Endodermal cell (in vitro differentiated cells): ENCODE measurements at regions not wholly inside any gene's neighbourhood (a gene's known extent, or its start where the extent isn't known, plus 50 kb on each side); places are given as distances from the start of the nearest gene placed in this dataset.
A peak's percentile ranks its signal among the peaks of the same experiment; 100 is the strongest.

ENCODE experiments used
- DNase-seq: peaks from one replicate; pipeline ENCODE4 v3.0.0-alpha.2; 2017
- H3K27ac ChIP-seq: 2 replicates; pipeline ENCODE4 v1.5.1; 2013; ENCODE audit warnings: mild to moderate bottlenecking, low read depth, low read length, moderate library complexity
- H3K27me3 ChIP-seq: 2 replicates; pipeline ENCODE4 v1.6.1; 2013; ENCODE audit warnings: mild to moderate bottlenecking, low read length, moderate library complexity; ENCODE audit not compliant: insufficient read depth, control insufficient read depth, poor library complexity, severe bottlenecking
- H3K36me3 ChIP-seq: 2 replicates; pipeline ENCODE4 v1.7.0; 2013; ENCODE audit warnings: mild to moderate bottlenecking, low read length, moderate library complexity; ENCODE audit not compliant: control insufficient read depth, insufficient read depth
- H3K4me1 ChIP-seq: one replicate; pipeline ENCODE4 v1.7.0; 2013; ENCODE audit warnings: low read length; ENCODE audit not compliant: control insufficient read depth, insufficient read depth
- H3K4me3 ChIP-seq: 2 replicates; pipeline ENCODE4 v1.5.1; 2013; ENCODE audit warnings: mild to moderate bottlenecking, low read length, moderate library complexity
- H3K9ac ChIP-seq: 2 replicates; pipeline ENCODE4 v1.6.1; 2013; ENCODE audit warnings: mild to moderate bottlenecking, low read length, moderate library complexity; ENCODE audit not compliant: poor library complexity, severe bottlenecking; ENCODE audit errors: extremely low read depth
- H3K9me3 ChIP-seq: 2 replicates; pipeline ENCODE4 v1.6.1; 2013; ENCODE audit warnings: mild to moderate bottlenecking, low read length, moderate library complexity; ENCODE audit not compliant: control insufficient read depth
- H3K27ac Mint-ChIP-seq: 2 replicates; pipeline ENCODE4 v1.8.0; 2020; ENCODE audit warnings: mixed read lengths
- H3K27me3 Mint-ChIP-seq: 2 replicates; pipeline ENCODE4 v1.8.0; 2021; ENCODE audit warnings: mild to moderate bottlenecking, mixed read lengths; ENCODE audit not compliant: insufficient read depth
- H3K36me3 Mint-ChIP-seq: 2 replicates; pipeline ENCODE4 v1.8.0; 2020; ENCODE audit warnings: low read depth, mixed read lengths
- H3K4me1 Mint-ChIP-seq: 2 replicates; pipeline ENCODE4 v1.8.0; 2020; ENCODE audit warnings: mixed read lengths
- H3K4me3 Mint-ChIP-seq: 2 replicates; pipeline ENCODE4 v1.8.0; 2020; ENCODE audit warnings: mild to moderate bottlenecking, moderate library complexity, mixed read lengths
- H3K9me3 Mint-ChIP-seq: 2 replicates; pipeline ENCODE4 v1.8.0; 2020; ENCODE audit warnings: mild to moderate bottlenecking, mixed read lengths
- CTCF ChIP-seq: fragments of 200-600 bp; sonication (generic); conservative IDR thresholded peaks from 2 replicates; pipeline ENCODE4 v1.5.0; 2021; ENCODE audit warnings: antibody characterized with exemption, mild to moderate bottlenecking
- WGBS, 2 experiments: methylation state at CpG; one replicate each; pipeline versions ENCODE4 v1.1.5 to v1.1.7; 2013; ENCODE audit warnings: missing lambda C conversion rate in 2 of 2, mixed read lengths in 1 of 2; ENCODE audit not compliant: insufficient coverage in 1 of 2, insufficient read length in 1 of 2; 5-methylcytosine and 5-hydroxymethylcytosine counted together

- no peak overlapping the region for H3K4me3 Mint-ChIP-seq
- H3K9me3 ChIP-seq = no peaks in the 10 kb centered on the region
- H3K4me3 ChIP-seq = no peak overlapping the region
- no peak overlapping the region for H3K9ac ChIP-seq
- peaks cover 2% of the 10 kb centered on the region for H3K4me1 Mint-ChIP-seq
- H3K9me3 Mint-ChIP-seq = no peaks in the 10 kb centered on the region
- no peaks in the 10 kb centered on the region for H3K36me3 Mint-ChIP-seq
- WGBS, 2 experiments = 74 to 90% methylated on average over 2 to 3 of the region's 3 CpGs
- no peak overlapping the region for H3K27ac ChIP-seq
- no peaks in the 10 kb centered on the region for H3K4me1 ChIP-seq
- no peaks in the 10 kb centered on the region for H3K36me3 ChIP-seq
- no peaks in the 10 kb centered on the region for H3K27me3 Mint-ChIP-seq
- no peak for TF ChIP-seq CTCF
- H3K27ac Mint-ChIP-seq = no peak overlapping the region
- no peaks in the 10 kb centered on the region for H3K27me3 ChIP-seq
- DNase-seq = no peak
Measured at GRCh38 chr4:32393806-32394205, 1673.6 kb downstream of the PCDH7 start.

GRCh38 chr4:32394255-32394654, 1674.1 kb downstream of the PCDH7 start:
- no peaks in the 10 kb centered on the region for H3K36me3 ChIP-seq
- H3K27me3 ChIP-seq = no peaks in the 10 kb centered on the region
- H3K27ac ChIP-seq = no peak overlapping the region
- Mint-ChIP-seq H3K4me3 (no peak overlapping the region), H3K27me3 (no peaks in the 10 kb centered on the region), H3K36me3 (no peaks in the 10 kb centered on the region), H3K4me1 (peaks cover 2% of the 10 kb centered on the region), H3K9me3 (no peaks in the 10 kb centered on the region), H3K27ac (no peak overlapping the region)
- TF ChIP-seq CTCF = no peak
- H3K4me3 ChIP-seq = no peak overlapping the region
- H3K9ac ChIP-seq = no peak overlapping the region
- no peaks in the 10 kb centered on the region for H3K4me1 ChIP-seq
- H3K9me3 ChIP-seq = no peaks in the 10 kb centered on the region
- WGBS, 2 experiments = 100% methylated on average over 1 of the region's 1 CpG; no CpG with 5 or more reads in 1 of the 2 experiments
- DNase-seq = no peak

- H3K27ac Mint-ChIP-seq = no peak overlapping the region
- H3K9ac ChIP-seq = no peak overlapping the region
- no peaks in the 10 kb centered on the region for H3K9me3 Mint-ChIP-seq
- 86 to 90% methylated on average over 6 to 7 of the region's 7 CpGs for WGBS, 2 experiments
- no peaks in the 10 kb centered on the region for H3K27me3 Mint-ChIP-seq
- no peak overlapping the region for H3K4me3 Mint-ChIP-seq
- no peaks in the 10 kb centered on the region for H3K9me3 ChIP-seq
- no peaks in the 10 kb centered on the region for H3K27me3 ChIP-seq
- peak; percentile 76 for DNase-seq
- H3K36me3 ChIP-seq = no peaks in the 10 kb centered on the region
- H3K27ac ChIP-seq = no peak overlapping the region
- no peak overlapping the region for H3K4me3 ChIP-seq
- peaks cover 2% of the 10 kb centered on the region for H3K4me1 Mint-ChIP-seq
- TF ChIP-seq CTCF = no peak
- no peaks in the 10 kb centered on the region for H3K36me3 Mint-ChIP-seq
- no peaks in the 10 kb centered on the region for H3K4me1 ChIP-seq
Measured at GRCh38 chr4:32396507-32397070, 1676.4 kb downstream of the PCDH7 start.
